GM18858 (cell line): ENCODE measurements at regions not wholly inside any gene's neighbourhood (a gene's known extent, or its start where the extent isn't known, plus 50 kb on each side); places are given as distances from the start of the nearest gene placed in this dataset.
"Not testable (repeated sequence)": the region's sequence is repeated elsewhere in the genome, so short reads cannot be mapped to it uniquely, and the experiment has no call there.

Experiments
- ATAC-seq: cut with Tn5 transposase; IDR thresholded peaks from one replicate; pipeline ENCODE4 v1.9.1; 2021; ENCODE audit not compliant: unreplicated experiment

GRCh38 chr5:124957063-124957462, 210.6 kb upstream of the ZNF608 start:
- ATAC-seq: no peak

- no peak for ATAC-seq
These were observed 213.8 kb upstream of the ZNF608 start for GRCh38 chr5:124960266-124960665.

DNA sequence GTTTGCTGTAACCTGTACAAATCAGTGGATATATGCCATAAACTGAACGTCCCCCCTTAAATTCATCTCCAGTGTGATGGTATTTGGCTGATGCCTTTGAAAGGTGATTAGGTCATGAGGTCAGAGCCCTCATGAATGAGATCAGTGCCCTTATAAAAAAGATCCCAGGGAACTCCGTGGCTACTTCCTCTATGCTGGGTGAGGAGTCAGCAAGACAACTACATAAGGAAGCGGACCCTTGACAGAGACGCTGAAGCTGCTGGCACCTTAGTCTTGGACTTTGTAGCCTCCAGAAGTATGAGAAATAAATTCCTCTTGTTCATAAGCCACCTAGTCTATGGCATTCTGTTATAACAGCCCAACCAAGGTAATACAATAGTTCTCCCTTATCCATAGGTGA, 215.1 kb upstream of the ZNF608 start:
- ATAC-seq: no peak

DNA sequence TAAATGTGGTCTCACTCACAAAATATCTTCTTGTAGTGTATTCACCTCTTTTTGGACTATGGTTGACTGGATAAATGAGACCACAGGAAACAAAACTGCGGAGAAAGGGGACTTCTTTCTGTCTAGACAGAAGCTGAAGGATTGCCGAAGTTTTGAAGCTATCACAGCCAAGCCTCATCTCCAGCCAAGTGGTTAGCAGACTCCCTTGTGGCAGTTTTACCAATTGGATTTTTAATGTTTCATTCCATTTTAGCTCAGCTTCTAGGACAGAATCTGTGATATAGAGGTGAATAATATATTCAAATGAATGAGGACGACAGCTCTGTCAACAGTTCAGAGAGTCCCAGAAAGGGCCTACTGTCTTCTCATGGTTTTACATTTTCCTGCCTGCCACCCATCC, 215.7 kb upstream of the ZNF608 start:
- no peak for ATAC-seq

DNA sequence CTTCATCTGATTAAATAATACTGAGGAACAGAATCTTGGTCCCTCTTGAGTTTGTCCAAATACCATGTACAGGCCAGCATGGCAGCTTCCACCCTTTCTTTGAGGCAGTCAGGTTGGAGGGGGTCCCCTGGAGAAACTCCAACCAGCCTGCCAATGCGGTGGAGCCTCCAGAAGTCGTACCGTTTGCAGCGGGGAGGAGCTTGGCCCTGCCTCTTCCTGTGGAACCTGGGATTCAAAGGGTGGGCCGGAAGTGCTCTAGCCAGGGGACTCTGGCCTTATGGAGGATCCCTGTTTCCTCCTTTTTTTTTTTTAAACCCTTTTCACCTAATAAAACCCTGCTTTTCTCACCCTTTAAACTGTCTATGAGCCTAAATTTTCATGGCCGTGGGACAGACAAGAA, 216.3 kb upstream of the ZNF608 start:
- no peak for ATAC-seq

DNA sequence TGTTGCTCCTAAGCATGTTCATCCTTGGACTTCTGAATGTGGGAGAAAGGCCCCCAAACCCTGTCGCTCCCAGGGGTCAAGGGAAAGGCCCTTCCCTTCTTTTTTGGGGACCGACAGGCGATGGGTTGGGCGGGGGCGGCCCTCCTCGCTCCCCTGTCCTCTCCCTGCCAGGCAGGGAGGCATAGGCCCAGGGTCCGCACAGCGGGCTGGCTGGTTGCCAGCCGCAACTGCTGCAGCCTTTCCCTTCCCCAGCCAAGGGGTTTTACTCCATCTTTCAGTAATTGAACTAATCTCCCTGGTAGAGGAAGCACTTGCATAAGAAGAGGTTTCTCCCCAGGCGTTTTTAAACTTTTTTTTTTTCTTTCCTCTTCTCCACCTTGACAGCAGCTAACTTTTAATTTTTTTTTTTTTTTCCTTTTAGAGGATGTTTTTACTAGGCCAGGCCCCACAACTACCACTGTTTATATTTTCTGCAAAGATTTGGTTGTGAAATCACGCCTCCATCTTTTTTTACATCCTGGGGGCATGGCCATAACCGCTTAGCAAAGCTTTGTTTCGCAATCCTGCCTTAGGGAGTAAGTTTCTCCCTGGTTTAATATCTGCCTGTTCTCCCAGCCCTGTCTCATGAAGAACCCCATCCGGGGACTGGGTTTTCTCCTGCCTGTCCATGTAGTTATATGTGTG, 216.9 kb upstream of the ZNF608 start:
- no peak for ATAC-seq

GRCh38 chr5:124966741-124967140, 220.3 kb upstream of the ZNF608 start:
- ATAC-seq: not testable (repeated sequence)

- ATAC-seq: not testable (repeated sequence)
These were observed 223.9 kb upstream of the ZNF608 start for GRCh38 chr5:124970381-124970780.

DNA sequence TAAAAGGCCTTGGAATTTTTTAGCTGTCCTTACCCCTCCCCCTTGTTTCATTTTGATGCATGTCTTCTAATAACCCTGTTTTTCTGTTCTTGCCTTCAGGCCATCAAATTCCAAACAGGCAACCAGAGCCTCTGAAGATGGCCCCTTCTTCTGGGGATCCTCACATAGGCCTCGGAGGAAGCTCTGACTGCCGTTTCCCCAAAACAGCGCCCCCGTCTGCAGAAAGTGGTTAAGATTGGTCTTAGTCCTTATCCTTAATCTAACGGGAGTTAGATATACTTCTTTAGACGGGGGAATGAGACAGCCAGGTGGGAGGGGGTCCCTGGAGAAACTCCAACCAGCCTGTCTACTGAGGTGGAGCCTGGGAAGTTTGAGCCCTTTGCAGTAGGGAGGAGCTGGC, 226.3 kb upstream of the ZNF608 start:
- ATAC-seq: no peak

- no peak for ATAC-seq
These were observed 227.2 kb upstream of the ZNF608 start for GRCh38 chr5:124973661-124974060.

DNA sequence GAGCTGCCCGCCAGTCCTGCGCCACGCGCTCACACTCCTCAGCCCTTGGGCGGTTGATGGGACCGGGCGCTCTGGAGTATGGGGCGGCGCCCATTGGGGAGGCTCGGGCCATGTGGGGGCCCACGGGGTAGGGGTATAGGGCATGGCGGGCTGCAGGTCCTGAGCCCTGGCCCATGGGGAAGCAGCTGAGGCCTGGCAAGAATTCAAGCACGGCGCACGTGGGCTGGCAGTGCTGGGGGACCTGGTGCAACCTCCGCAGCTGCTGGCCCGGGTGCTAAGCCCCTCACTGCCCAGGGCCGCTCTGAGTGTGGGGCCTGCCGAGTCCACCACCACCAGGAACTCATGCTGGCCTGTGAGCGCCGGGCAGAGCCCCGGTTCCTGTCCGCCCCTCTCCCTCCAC, 229.6 kb upstream of the ZNF608 start:
- no peak for ATAC-seq

GRCh38 chr5:124979251-124979650, 232.8 kb upstream of the ZNF608 start:
- no peak for ATAC-seq

GRCh38 chr5:124980163-124980941, 233.9 kb upstream of the ZNF608 start:
- peak; percentile 96 for ATAC-seq

- no peak for ATAC-seq
These were observed 235.5 kb upstream of the ZNF608 start for GRCh38 chr5:124981901-124982300.

GRCh38 chr5:124986170-124986569, 239.7 kb upstream of the ZNF608 start:
- no peak for ATAC-seq

DNA sequence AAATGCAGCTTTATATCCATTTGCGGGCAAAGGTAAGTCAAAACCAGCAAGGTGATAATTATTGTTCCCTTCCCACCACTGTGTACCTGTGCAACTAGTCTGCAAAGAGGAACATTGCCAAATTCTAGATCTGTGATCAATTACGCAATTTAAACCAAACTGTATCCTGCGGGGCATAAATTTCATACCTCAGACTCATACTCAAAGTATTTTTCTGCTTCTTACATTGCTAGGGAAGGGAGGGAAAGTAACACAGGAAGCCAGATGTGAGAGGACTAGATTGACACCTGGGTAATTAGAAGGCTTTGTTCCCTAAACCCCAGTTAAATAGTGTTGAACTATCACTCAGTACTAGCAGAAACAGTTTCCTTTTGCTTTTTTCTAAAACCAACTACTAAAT, 240.2 kb upstream of the ZNF608 start:
- ATAC-seq: no peak

- not testable (repeated sequence) for ATAC-seq
These were observed 241.3 kb upstream of the ZNF608 start for GRCh38 chr5:124987786-124988185.

DNA sequence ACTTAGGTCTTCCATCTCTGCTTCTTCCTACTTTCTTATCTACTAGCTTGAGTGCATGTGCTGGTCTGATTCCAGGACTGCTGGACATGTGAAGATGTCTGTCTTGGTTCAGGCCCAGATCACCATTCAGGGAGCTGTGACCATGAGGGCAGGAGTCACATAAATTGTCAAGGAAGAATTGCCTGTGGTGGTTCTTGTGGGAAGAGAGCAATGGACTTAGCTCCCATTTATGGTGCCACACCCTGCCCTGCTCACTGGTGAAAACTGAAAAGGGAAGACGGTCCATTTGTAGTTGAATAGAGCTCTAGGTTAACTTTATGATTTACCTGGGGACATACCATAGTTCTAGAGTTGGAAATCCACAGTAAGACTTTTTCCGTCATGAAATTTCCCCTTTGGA, 244.3 kb upstream of the ZNF608 start:
- ATAC-seq: no peak

DNA sequence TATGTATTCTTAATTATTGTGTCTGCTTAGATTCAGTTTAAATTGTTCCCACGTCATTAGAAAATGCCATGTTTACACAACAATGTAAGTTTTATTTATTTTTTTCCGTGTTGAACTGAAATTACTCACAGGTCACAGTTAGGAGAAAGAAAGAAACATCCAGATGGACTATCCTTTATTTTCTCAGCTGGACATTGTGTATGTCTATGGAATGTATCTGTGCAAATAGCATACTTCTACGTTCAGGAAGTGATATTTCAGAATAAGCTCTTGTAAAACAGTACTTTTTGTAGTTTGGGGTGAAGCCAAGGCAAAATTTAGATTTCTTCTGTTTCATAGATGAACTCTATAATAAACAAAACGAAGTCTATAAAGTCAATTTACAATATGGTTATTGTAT, 249.0 kb upstream of the ZNF608 start:
- ATAC-seq: no peak

- ATAC-seq: no peak
These were observed 249.8 kb upstream of the ZNF608 start for GRCh38 chr5:124996023-124996763.

DNA sequence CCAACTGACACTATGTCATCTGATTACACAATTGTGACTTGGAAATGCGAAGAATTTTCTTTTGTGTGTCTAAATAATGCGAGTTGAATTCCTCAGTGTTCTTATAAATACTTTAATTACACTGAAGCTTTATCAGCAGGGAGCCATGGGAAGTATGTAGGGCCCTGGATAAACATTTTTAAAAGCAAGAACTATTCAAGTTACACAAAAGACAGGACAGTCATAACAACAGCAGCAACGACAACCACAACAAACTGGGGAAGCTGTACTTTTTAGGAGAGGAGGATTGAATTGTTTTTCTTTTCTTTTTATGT, 250.3 kb upstream of the ZNF608 start:
- no peak for ATAC-seq
